Fibroblast of skin of back (primary cell): ENCODE measurements at regions not wholly inside any gene's neighbourhood (a gene's known extent, or its start where the extent isn't known, plus 50 kb on each side); places are given as distances from the start of the nearest gene placed in this dataset.
"Not testable (repeated sequence)": the region's sequence is repeated elsewhere in the genome, so short reads cannot be mapped to it uniquely, and the experiment has no call there.

Experiments
- DNase-seq: peaks from one replicate; pipeline ENCODE4 v3.0.0-alpha.2; 2013

- no peak for DNase-seq
Observed at GRCh38 chr7:55261386-55261770, 103.8 kb upstream of the LANCL2 start.

GRCh38 chr7:55265328-55265727 lies 99.8 kb upstream of the LANCL2 start:
- not testable (repeated sequence) for DNase-seq

GRCh38 chr7:55265836-55266642 lies 99.1 kb upstream of the LANCL2 start:
- DNase-seq = no peak

DNA sequence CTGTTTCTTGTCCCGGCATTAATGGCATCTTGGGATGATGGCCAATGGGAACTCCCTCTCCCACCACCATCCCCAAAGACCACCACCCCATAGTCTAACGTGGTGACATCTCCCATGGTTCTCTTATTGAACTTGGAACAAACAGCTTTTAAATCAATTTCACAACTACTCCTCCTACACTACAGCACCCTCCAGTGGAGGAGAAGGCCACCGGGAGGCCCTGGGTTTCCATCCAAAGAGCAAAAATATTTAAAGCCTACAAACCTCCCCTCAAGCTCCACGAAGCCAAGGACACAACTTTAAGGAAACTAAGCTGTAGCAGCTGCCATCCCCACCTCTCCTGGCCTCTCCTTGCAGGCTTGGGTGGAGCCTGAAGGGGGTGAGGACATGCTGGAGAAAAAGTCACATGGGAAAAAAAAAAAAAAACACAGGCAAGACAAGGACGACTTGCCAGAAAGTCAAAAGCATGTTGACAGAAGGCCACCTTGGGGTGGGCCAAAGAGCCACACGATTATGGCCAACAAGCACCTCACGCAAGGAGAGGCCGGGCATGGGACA lies 94.0 kb upstream of the LANCL2 start:
- peak; percentile 13 for DNase-seq

GRCh38 chr7:55271661-55272060 lies 93.5 kb upstream of the LANCL2 start:
- no peak for DNase-seq

DNA sequence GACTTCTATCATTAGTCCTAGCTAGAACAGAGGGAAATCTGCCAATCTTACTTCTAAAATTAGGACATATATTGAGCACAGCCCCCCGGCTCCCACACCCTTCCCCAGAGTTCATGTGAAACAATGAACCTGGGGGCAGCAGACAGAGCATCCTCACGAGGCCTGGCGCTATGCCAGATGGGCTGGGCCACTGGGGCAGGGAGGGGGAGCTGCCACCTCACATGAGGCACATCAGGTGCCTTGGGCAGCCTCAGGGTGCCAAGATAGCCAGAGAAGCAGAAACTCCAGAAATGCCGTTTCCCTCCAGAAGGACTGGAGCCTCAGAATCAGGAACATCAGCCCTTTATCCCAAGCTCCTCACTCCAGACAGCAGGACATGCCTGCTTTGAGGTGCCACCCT lies 92.8 kb upstream of the LANCL2 start:
- no peak for DNase-seq

GRCh38 chr7:55273186-55273980 lies 91.8 kb upstream of the LANCL2 start:
- DNase-seq = no peak

GRCh38 chr7:55274156-55274555 lies 91.0 kb upstream of the LANCL2 start:
- DNase-seq = no peak

DNA sequence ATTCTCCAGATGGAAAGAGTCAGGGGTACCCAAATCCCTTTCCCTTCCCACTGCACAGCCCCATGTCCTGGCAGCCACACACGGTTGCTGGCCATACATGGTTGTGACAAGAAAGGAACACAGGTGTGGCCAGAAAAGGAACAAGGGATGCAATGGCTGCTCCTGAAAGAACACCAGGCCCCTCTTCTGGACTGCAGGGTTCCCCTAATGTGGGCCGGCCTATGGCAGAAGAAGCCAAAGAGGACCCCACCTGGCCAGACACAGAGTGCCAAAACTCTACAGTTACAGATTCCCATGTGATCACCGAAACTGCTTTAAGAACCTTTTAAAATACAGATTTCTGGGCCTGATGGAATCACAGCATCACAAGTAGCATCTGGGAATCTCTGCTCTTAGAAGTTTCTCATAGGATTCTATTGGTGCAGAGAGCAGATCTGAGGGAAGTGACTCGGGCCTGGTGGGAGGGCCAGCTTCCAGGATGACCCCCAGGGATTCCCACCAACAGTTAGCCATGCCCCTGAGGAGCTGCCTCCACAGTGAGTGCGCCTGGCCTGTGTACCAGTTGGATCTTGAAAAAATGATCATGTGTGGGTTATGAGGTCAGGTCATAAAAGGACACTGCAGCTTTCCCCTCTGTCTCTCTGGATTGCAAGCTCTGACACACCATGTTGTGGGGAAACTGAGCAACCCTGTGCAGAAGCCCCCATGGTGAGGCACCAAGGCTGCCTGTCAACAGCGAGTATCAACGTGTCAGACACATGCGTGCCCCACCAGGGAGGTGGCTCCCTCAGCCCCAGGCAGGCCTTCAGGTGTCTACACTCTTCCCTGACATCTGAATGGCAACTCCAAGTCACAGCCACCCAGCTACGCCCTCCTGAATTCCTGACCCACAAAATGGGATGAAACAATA lies 89.6 kb upstream of the LANCL2 start:
- no peak for DNase-seq

- DNase-seq = no peak
Observed at GRCh38 chr7:55276572-55277295, 88.4 kb upstream of the LANCL2 start.

DNA sequence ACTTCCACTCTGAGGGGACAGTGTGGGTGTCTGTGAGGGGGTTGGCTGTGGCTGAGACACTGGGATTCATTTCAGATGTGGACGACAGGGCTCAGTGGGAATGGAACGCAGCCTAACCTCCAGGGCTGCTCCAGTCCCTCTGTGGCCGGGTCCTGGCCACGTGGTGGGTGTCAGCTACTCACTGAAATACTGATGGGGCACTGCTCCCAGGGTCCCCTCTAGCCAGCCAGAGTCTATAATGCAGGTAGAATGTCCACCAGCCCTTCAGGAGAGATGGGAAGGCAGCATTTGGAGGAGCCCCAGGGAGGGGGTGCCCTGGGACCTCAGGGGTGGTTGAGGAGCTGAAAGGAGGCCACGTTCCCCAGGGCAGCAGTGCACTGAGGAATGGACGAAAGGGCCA lies 87.2 kb upstream of the LANCL2 start:
- DNase-seq = no peak

DNA sequence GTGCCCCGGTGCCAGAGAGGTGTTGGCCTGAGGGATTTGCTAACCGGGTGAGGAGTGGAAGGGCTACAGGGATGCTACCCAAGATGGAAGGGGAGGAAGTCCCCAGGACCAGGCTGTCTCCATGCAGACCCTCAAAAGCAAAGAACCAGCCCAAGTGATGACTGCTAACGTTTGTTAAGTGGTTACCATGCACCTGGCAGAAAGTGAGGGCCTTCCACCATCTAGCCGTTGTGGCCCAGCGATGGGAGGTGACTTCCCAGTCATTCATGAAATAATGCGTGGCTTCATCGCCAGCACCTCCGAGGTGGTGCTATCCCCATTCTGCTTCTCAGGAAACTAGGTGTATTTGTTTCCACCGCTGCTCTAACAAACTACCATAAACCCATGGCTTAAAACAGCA lies 86.8 kb upstream of the LANCL2 start:
- DNase-seq = no peak

- no peak for DNase-seq
Observed at GRCh38 chr7:55279080-55279845, 85.9 kb upstream of the LANCL2 start.

DNA sequence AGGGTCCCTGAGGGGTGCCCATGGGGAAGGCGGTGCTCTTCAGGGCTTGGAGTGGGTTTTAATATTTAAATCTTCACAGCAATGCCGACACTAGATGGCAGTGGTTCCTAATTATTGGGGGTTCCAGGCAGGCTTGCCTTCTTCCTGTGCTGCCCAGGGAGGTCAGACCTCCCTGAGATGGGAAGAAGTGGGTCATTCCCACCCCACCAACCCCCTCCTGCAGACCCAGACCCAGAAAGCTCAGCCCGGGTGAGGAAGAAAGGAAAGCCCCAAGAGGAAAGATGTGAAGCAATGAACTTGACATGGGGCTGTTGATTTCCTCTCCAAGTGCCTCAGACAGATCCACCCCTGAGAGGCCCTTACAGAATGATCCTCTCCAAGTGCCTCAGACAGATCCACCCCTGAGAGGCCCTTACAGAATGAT lies 85.1 kb upstream of the LANCL2 start:
- DNase-seq = peak; percentile 70

- DNase-seq = no peak
Observed at GRCh38 chr7:55285665-55286064, 79.5 kb upstream of the LANCL2 start.

- DNase-seq = no peak
Observed at GRCh38 chr7:55286666-55287065, 78.5 kb upstream of the LANCL2 start.

DNA sequence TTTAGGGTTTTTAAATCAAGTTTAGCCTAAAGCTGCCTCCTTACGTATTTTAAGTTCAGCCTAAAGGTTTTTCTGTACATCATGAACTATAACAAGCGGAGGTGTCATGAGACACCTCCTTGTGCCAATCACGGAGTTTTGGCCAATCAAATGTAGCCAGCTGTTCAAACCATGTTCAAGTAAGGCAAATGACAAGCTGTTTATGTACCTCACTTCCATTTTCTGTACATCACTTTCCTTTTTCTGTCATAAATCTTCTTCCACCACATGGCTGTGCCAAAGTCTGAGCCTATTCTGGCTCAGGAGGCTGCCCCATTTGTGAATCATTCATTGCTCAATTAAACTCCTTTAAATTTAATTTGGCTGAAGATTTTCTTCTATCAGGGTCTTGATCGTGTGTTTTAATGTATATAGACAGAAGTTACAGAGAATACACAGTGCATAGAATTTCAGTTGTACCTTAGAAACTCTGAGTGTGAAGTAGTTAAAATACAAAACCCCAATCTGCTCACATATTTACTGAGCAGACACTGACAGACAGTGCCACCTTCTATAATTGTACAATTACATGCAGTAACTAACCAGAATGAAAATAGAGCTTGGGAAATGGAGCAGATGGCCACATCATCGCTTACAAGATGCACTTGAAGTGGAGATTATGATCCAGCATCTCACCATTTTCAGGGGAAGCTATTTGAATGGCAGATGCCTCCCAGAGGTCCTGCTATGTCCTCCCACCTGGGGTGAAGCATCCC lies 76.9 kb upstream of the LANCL2 start:
- no peak for DNase-seq

DNA sequence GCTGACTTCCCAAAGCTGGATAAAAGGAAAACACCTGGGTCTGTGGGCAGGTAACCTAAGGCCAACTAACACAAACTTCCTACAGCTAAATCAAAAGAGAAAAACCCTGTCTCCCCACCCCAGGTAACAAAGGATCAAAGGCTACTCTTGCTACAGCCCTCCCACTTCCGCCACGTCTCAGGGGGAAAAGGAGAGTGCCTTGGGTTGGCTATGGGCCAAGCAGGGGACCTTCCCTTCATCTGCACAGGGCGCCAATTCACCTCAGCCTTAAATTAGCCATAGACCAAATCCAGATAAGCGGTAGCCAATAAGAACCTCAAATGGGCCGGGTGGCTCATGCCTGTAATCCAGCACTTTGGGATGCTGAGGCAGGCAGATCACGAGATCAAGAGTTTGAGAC lies 69.1 kb upstream of the LANCL2 start:
- no peak for DNase-seq

DNA sequence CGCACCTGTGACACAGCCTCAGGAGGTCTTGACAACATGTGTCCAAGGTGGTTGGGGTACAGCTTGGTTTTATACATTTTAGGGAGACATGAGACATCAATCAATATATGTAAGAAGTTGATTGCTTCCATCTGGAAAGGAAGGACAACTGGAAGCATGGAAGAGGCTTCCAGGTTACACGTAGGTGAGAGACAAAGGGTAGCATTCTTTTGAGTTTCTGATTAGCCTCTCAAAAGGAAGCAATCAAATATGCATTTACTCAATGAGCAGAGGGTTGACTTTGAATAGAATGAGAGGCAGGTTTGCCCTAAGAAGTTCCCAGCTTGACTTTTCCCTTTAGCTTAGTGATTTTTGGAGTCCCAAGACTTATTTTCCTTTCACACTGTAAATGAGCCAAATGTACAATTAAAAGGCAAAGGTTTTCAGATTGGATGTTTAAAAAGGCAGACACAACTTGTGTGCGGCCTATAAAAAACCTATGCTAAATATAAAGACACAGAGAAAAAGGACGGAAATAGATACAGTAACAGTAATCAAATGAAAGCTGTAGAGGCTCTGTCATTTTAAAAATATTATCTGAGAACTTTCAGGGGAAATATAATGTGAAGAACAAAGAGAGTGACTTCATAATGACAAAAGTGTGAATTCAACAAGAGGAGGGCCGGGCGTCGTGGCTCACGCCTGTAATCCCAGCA lies 65.7 kb upstream of the LANCL2 start:
- DNase-seq = no peak

- no peak for DNase-seq
Observed at GRCh38 chr7:55303220-55303619, 61.9 kb upstream of the LANCL2 start.
